Keratinocyte (primary cell): ENCODE measurements at regions not wholly inside any gene's neighbourhood (a gene's known extent, or its start where the extent isn't known, plus 50 kb on each side); places are given as distances from the start of the nearest gene placed in this dataset.

Experiments used
- DNase-seq: peaks from one replicate; pipeline ENCODE4 v3.0.0-alpha.2; 2011; ENCODE audit warnings: low read depth, missing footprints, low spot score
- FAIRE-seq: peaks from 2 replicates; lab custom pipeline; 2011; peaks lifted over from hg19 to GRCh38; lab: Jason Lieb, UNC
- H2AFZ ChIP-seq: 2 replicates; pipeline ENCODE4 v1.6.0; 2012; ENCODE audit warnings: low read length, control low read depth, inconsistent platforms; ENCODE audit not compliant: control insufficient read depth
- H3K27ac ChIP-seq: 2 replicates; pipeline ENCODE4 v1.5.1; 2011; ENCODE audit warnings: low read length; ENCODE audit not compliant: control insufficient read depth, insufficient read depth
- H3K27me3 ChIP-seq: 3 replicates; pipeline ENCODE4 v1.6.0; 2011; ENCODE audit warnings: low read length; ENCODE audit not compliant: control insufficient read depth, insufficient read depth; ENCODE audit errors: extremely low read depth
- H3K36me3 ChIP-seq, 2 experiments: 2 replicates in 1 of 2; 3 replicates in 1 of 2; pipeline ENCODE4 v1.5.1; 2011; ENCODE audit warnings: low read length in 2 of 2, mild to moderate bottlenecking in 1 of 2; ENCODE audit not compliant: control insufficient read depth in 2 of 2, insufficient read depth in 2 of 2; ENCODE audit errors: extremely low read depth in 1 of 2
- H3K4me1 ChIP-seq: 3 replicates; pipeline ENCODE4 v1.5.1; 2011; ENCODE audit warnings: low read length; ENCODE audit not compliant: control insufficient read depth, insufficient read depth; ENCODE audit errors: extremely low read depth
- H3K4me2 ChIP-seq: 3 replicates; pipeline ENCODE4 v1.6.0; 2011; ENCODE audit warnings: low read depth, low read length; ENCODE audit not compliant: control insufficient read depth, insufficient read depth; ENCODE audit errors: extremely low read depth
- H3K4me3 ChIP-seq, 3 experiments: fragments of 200-600 bp in 1 of 3; sonication (generic) in 1 of 3; 2 replicates in 2 of 3; 3 replicates in 1 of 3; pipeline ENCODE4 v1.5.1; 2011 to 2016; ENCODE audit warnings: low read length in 3 of 3, mild to moderate bottlenecking in 3 of 3, control low read depth in 2 of 3, inconsistent platforms in 1 of 3, low read depth in 1 of 3, mixed read lengths in 1 of 3, mixed run types in 1 of 3, moderate library complexity in 1 of 3; ENCODE audit not compliant: control insufficient read depth in 2 of 3, insufficient read depth in 2 of 3; ENCODE audit errors: extremely low read depth in 1 of 3
- H3K79me2 ChIP-seq: 2 replicates; pipeline ENCODE4 v1.6.0; 2012; ENCODE audit warnings: low read length; ENCODE audit not compliant: control insufficient read depth, insufficient read depth
- H3K9ac ChIP-seq: 3 replicates; pipeline ENCODE4 v1.6.0; 2011; ENCODE audit warnings: low read length; ENCODE audit not compliant: control insufficient read depth, insufficient read depth; ENCODE audit errors: extremely low read depth
- H3K9me1 ChIP-seq: 3 replicates; pipeline ENCODE4 v1.6.0; 2011; ENCODE audit warnings: low read length; ENCODE audit not compliant: control insufficient read depth, insufficient read depth; ENCODE audit errors: extremely low read depth
- H3K9me3 ChIP-seq: 2 replicates; pipeline ENCODE4 v1.5.1; 2012; ENCODE audit warnings: low read depth, low read length; ENCODE audit not compliant: control insufficient read depth
- H4K20me1 ChIP-seq: 3 replicates; pipeline ENCODE4 v1.6.0; 2011; ENCODE audit warnings: low read length; ENCODE audit not compliant: control insufficient read depth, insufficient read depth; ENCODE audit errors: extremely low read depth
- CTCF ChIP-seq, 3 experiments: IDR thresholded peaks in 1 of 3; conservative IDR thresholded peaks in 1 of 3; optimal IDR thresholded peaks in 1 of 3; 2 replicates in 2 of 3; 3 replicates in 1 of 3; pipeline versions ENCODE3 to v1.5.1; 2011; ENCODE audit warnings: low read length in 3 of 3, mild to moderate bottlenecking in 3 of 3, moderate library complexity in 2 of 3, control low read depth in 1 of 3, inconsistent platforms in 1 of 3; ENCODE audit not compliant: insufficient read depth in 2 of 3; ENCODE audit errors: extremely low read depth in 1 of 3
- EZH2 ChIP-seq: IDR thresholded peaks from one replicate; pipeline ENCODE4 v1.6.1; 2012; ENCODE audit warnings: inconsistent platforms, mild to moderate bottlenecking, low read length, moderate library complexity
- dilution Hi-C: fragments of 300-500 bp; cut with MboI; formaldehyde crosslinking; loops from one replicate; pipeline ENCODE4 v1.7.0; 2020; ENCODE audit warnings: low sequenced_read_pairs; ENCODE audit not compliant: extremely low pct_ligation_motif_present

- Histone ChIP-seq H4K20me1 (no peaks in the 10 kb centered on the region), H3K4me1 (peaks cover 10% of the 10 kb centered on the region), H3K4me3 (no peak overlapping the region), H2AFZ (no peak overlapping the region), H3K9ac (no peak overlapping the region), H3K79me2 (no peaks in the 10 kb centered on the region), H3K9me3 (no peaks in the 10 kb centered on the region), H3K36me3 (no peaks in the 10 kb centered on the region), H3K9me1 (no peaks in the 10 kb centered on the region), H3K27me3 (no peaks in the 10 kb centered on the region), H3K27ac (no peak overlapping the region), H3K4me2 (no peak overlapping the region)
- dilution Hi-C loops: no loop called here
- DNase-seq (no peak), FAIRE-seq (no peak)
- TF ChIP-seq CTCF (optimal IDR thresholded peaks at IDR 0.05 in 1 of 3, IDR thresholded peaks at IDR 0.05 in 1 of 3, conservative IDR thresholded peaks at IDR 0.05 in 1 of 3; ENCODE audit: extremely low read depth in 1 of 3, insufficient read depth in 2 of 3, low read length in 3 of 3): no peak
- TF ChIP-seq EZH2: no peak
Measured at GRCh38 chr1:57492586-57493226, 68.8 kb upstream of the DAB1 start.

GRCh38 chr1:57489358-57490036 is 65.6 kb upstream of the DAB1 start:
- dilution Hi-C loops: no loop called here
- H3K9me1 ChIP-seq: no peaks in the 10 kb centered on the region
- no peaks in the 10 kb centered on the region for H4K20me1 ChIP-seq
- H3K36me3 ChIP-seq: no peaks in the 10 kb centered on the region
- no peak overlapping the region for H3K9ac ChIP-seq
- H3K4me2 ChIP-seq: peak overlapping the region; percentile 46
- H3K27me3 ChIP-seq: no peaks in the 10 kb centered on the region
- peaks cover 10% of the 10 kb centered on the region for H3K4me1 ChIP-seq
- peak; percentile 30 for DNase-seq
- H3K4me3 ChIP-seq: no peak overlapping the region
- FAIRE-seq: peak; percentile 79
- no peak overlapping the region for H2AFZ ChIP-seq
- no peaks in the 10 kb centered on the region for H3K79me2 ChIP-seq
- no peak for TF ChIP-seq EZH2
- no peak for TF ChIP-seq CTCF (optimal IDR thresholded peaks at IDR 0.05 in 1 of 3, IDR thresholded peaks at IDR 0.05 in 1 of 3, conservative IDR thresholded peaks at IDR 0.05 in 1 of 3; ENCODE audit: extremely low read depth in 1 of 3, insufficient read depth in 2 of 3, low read length in 3 of 3)
- no peaks in the 10 kb centered on the region for H3K9me3 ChIP-seq
- H3K27ac ChIP-seq: no peak overlapping the region
